ENCODE measurements at regions not wholly inside any gene's neighbourhood (a gene's known extent, or its start where the extent isn't known, plus 50 kb on each side); places are given as distances from the start of the nearest gene placed in this dataset.

DNA sequence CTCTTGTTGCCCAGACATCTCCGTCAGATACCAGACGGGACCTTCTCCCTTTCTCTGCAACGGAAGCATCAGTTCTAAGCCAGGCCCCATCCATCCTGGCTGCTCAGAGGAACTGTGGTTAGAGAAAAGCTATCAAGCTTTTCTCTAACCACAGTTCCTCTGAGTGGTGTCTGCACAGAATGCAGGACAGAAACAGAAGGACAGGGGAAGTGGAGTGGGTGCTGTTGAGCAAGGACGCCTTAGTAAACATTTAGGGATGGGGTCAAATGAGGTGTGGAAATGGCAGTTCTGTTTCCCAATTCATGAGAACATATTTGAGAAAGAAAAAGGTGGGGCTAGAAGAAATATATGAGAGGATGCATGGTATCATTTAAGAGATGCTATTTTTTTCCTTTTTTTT is 283.8 kb downstream of the CRLF2 start:
- no peak overlapping the region for H3K4me3 Mint-ChIP-seq
- no peaks in the 10 kb centered on the region for H3K36me3 Mint-ChIP-seq (ENCODE audit: low read depth)
- peaks cover 3% of the 10 kb centered on the region for H3K27me3 Mint-ChIP-seq (ENCODE audit: low read depth, poor library complexity)
- no peaks in the 10 kb centered on the region for H3K9me3 Mint-ChIP-seq
- DNase-seq: no peak
- TF ChIP-seq, protein P1, sequence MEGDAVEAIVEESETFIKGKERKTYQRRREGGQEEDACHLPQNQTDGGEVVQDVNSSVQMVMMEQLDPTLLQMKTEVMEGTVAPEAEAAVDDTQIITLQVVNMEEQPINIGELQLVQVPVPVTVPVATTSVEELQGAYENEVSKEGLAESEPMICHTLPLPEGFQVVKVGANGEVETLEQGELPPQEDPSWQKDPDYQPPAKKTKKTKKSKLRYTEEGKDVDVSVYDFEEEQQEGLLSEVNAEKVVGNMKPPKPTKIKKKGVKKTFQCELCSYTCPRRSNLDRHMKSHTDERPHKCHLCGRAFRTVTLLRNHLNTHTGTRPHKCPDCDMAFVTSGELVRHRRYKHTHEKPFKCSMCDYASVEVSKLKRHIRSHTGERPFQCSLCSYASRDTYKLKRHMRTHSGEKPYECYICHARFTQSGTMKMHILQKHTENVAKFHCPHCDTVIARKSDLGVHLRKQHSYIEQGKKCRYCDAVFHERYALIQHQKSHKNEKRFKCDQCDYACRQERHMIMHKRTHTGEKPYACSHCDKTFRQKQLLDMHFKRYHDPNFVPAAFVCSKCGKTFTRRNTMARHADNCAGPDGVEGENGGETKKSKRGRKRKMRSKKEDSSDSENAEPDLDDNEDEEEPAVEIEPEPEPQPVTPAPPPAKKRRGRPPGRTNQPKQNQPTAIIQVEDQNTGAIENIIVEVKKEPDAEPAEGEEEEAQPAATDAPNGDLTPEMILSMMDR (IDR thresholded peaks at IDR 0.05): no peak
- H3K4me1 Mint-ChIP-seq: no peaks in the 10 kb centered on the region
- H3K27ac Mint-ChIP-seq: no peak overlapping the region

DNA sequence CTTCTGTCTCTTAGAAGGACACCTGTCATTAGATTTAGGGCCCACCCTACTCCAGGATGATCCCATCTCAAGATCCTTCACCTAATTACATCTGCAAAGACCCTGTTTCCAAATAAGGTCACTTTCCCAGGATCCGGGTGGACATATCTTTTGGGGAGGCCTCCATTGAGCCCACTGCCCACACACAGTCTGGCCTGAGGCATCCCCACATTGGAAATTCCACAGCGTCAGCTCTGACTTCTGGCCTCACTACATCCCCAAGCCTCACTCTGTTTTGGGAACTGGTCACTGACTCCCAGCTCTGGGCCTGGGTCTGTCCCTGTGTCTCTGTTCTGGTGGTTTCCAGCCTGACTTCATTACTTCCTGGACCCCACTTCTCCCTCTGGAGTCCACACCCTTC is 285.5 kb downstream of the CRLF2 start:
- DNase-seq: no peak
- Mint-ChIP-seq H3K27me3 (ENCODE audit: low read depth, poor library complexity) (peaks cover 8% of the 10 kb centered on the region), H3K9me3 (no peaks in the 10 kb centered on the region), H3K4me3 (no peak overlapping the region), H3K4me1 (no peaks in the 10 kb centered on the region), H3K27ac (no peak overlapping the region), H3K36me3 (ENCODE audit: low read depth) (no peaks in the 10 kb centered on the region)
- TF ChIP-seq, protein P1 (IDR thresholded peaks at IDR 0.05): no peak

DNA sequence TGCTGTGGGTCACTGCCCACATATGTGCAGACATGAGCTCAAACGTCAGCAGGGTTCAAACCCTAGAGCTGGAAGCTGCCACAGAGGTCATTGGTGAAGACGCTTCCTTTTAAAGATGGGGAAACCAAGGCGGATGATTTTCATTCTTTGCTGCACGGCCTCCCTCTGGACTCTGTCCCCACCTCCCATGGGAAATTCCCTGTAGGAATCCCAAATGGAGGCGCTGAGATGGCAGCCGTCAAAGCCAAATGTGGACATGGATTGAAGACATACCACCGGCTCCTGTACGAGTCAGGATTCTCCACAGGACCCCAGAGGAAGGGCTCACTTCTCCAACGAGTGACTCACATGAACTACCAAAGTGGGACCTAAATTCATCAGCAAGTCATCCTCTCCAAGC is 286.4 kb downstream of the CRLF2 start:
- no peak overlapping the region for H3K4me3 Mint-ChIP-seq
- no peak for DNase-seq
- no peaks in the 10 kb centered on the region for H3K36me3 Mint-ChIP-seq (ENCODE audit: low read depth)
- TF ChIP-seq, protein P1 (IDR thresholded peaks at IDR 0.05): no peak
- no peaks in the 10 kb centered on the region for H3K4me1 Mint-ChIP-seq
- peaks cover 8% of the 10 kb centered on the region for H3K27me3 Mint-ChIP-seq (ENCODE audit: low read depth, poor library complexity)
- H3K27ac Mint-ChIP-seq: no peak overlapping the region
- no peaks in the 10 kb centered on the region for H3K9me3 Mint-ChIP-seq

DNA sequence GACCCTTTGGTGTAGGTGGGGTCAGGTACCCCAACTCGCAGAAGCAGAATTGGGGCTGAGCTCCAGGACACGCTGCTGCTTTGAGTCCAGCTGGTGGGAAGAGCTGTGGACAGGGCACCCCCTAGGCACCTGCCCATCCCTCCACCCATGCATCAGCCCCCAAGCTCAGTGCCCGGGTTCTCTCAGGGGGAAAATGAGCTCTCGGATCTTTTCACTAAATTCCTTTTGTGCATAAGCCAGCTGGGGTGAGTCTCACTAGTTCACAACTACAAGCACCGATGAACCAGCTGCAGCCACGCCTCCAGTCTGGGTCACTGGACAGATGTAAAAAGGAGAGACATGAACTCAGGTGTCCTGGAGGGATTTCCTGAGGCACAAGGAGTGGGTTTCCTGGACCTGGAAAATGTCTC is 286.8 kb downstream of the CRLF2 start:
- Mint-ChIP-seq H3K36me3 (ENCODE audit: low read depth) (no peaks in the 10 kb centered on the region), H3K9me3 (no peaks in the 10 kb centered on the region), H3K4me1 (peaks cover under 1% of the 10 kb centered on the region), H3K27ac (no peak overlapping the region), H3K27me3 (ENCODE audit: low read depth, poor library complexity) (peaks cover 8% of the 10 kb centered on the region), H3K4me3 (no peak overlapping the region)
- no peak for DNase-seq
- TF ChIP-seq, protein P1 (IDR thresholded peaks at IDR 0.05): no peak

DNA sequence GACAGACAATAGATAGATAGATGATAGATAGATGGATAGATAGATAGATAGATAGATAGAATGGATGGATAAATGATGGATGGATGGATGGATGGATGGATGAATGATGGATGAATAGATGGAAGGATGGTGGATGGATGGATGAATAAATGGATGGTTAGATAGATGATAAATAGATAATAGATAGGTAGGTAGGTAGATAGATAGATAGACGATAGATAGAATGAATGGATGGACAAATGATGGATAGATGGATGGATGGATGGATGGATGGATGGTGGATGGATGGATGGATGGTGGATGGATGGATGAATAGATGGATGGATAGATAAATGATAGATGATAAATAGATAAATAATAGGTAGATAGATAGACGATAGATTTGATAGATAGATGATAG is 287.4 kb downstream of the CRLF2 start:
- H3K4me1 Mint-ChIP-seq: peaks cover 6% of the 10 kb centered on the region
- H3K4me3 Mint-ChIP-seq: no peak overlapping the region
- H3K27ac Mint-ChIP-seq: no peak overlapping the region
- no peaks in the 10 kb centered on the region for H3K36me3 Mint-ChIP-seq (ENCODE audit: low read depth)
- TF ChIP-seq, protein P1 (IDR thresholded peaks at IDR 0.05): no peak
- no peaks in the 10 kb centered on the region for H3K9me3 Mint-ChIP-seq
- no peak for DNase-seq
- peaks cover 8% of the 10 kb centered on the region for H3K27me3 Mint-ChIP-seq (ENCODE audit: low read depth, poor library complexity)

DNA sequence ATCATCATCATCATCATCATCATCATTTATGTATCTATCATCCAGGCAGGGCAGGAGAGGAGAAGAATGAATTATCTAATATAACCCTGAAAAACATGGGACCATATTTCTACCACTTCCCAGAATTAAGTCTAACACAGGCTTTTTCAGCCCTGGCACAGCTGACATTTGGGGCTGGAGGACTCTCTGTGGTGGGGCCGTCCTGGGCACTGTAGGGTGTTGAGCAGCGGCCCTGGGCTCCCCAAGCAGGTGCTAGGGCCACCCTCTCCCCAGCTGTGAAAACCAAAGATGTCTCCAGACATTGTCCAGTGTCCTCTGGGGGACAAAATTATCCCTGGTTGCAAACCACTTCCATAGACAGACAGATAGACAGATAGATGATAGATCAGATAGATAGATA is 288.4 kb downstream of the CRLF2 start:
- Mint-ChIP-seq H3K4me3 (no peak overlapping the region), H3K27ac (no peak overlapping the region), H3K4me1 (peaks cover 12% of the 10 kb centered on the region), H3K9me3 (no peaks in the 10 kb centered on the region), H3K27me3 (ENCODE audit: low read depth, poor library complexity) (peaks cover 8% of the 10 kb centered on the region), H3K36me3 (ENCODE audit: low read depth) (no peaks in the 10 kb centered on the region)
- DNase-seq: no peak
- TF ChIP-seq, protein P1 (IDR thresholded peaks at IDR 0.05): no peak
